NCI-H146 treated with DMSO at 0.1 percent for 48 hours (cell line): ENCODE measurements at regions not wholly inside any gene's neighbourhood (a gene's known extent, or its start where the extent isn't known, plus 50 kb on each side); places are given as distances from the start of the nearest gene placed in this dataset.
"Not testable (repeated sequence)": the region's sequence is repeated elsewhere in the genome, so short reads cannot be mapped to it uniquely, and the experiment has no call there.

Experiments used
- DNase-seq: peaks from one replicate; lab custom pipeline; 2025; ENCODE audit not compliant: unreplicated experiment; lab: John Stamatoyannopoulos, UW

DNA sequence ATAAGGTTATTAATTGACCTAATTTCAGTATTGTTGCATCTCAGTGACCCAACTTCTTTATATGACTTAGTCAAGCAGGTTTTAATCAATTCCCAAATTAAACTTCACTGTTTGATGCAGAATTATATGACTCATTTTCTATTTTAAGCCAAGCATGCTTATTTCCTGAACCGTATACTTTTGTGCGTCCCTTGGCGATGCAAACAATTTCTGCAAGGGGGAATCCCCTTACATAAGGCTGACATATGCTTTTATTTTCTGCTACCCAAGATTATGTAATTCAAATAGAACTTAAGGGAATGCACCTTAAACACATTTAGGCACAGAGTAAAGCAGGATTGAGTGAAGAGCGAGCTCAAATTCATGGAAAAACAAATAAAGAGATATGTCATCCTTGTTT lies 303.9 kb downstream of the PDCD6IP start:
- no peak for DNase-seq

DNA sequence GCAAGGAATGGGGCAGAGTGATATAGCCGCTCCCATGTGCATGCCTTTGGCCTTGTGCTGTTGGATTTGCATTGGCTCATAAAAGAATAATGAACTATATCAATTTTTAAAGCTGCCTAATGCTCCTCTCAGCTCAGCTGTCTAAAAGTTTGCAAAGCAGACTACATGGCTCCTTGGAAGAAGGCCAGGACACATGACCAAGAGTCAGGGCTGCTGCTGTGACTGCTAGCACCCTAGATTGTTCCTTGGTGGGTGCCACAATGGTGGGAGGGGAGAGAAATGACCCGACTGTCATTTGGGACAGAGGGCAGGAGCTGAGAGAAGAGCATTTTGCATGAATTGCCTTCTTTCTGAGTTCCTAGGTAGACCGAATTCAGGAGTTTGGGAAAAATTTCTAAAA lies 307.9 kb downstream of the PDCD6IP start:
- DNase-seq, result no peak

DNA sequence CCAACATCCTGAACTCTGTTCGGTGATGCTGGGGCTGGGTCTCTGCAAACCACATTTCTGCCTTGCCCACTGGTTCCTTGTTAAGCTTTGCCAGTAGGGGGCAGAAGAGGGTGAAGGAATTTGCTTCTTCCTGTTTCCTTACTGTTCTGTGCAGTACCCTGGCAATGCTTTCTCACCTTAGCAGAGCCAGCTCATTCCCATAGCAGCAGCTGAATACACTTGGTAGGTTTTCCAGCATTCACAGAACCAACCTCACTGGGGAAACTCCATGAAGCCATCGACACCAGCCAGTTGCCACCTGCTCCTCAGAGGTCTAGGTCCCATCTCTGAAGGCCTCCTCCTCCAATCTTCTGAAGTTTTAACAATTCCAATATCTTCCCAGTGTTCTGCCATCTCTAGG lies 308.4 kb downstream of the PDCD6IP start:
- DNase-seq, result peak; percentile 69

DNA sequence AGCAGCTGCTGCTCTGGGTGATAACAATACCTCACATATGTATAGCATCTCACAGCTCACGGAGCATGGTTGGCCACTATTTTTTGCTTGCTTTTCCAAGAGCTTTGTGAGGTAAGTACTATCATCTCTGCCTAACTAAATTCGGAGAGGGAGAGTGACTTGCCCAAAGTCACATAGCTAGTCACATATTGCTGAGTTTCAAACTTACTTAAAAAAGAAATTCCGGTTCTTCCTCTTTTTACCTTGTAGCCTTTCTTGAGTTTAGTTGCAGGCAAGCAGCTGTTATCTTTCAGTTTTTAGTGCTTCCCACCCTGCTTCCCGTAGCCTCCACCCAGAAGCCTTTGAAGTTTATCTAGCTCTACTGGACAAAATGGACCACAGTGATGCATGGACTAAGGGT lies 309.2 kb downstream of the PDCD6IP start:
- DNase-seq, result no peak

DNA sequence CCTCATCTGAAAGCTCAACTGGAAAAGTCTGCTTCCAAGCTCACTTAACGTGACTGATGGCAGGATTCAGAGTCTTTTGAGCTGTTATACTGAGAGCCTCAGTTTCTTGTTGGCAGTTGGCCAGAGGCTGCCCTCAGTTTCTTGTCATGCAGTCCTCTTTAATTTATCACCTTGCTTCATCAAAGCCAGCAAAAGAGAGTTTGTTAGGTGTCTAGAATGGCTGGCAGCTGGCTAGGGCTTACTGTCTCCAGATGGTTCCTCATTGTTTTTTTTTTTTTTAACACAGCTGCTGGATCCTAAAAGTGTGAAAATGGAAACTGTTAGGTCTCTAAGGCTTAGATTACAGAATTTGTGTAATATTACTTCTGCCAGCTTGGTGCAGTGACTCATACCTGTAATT lies 310.6 kb downstream of the PDCD6IP start:
- no peak for DNase-seq

DNA sequence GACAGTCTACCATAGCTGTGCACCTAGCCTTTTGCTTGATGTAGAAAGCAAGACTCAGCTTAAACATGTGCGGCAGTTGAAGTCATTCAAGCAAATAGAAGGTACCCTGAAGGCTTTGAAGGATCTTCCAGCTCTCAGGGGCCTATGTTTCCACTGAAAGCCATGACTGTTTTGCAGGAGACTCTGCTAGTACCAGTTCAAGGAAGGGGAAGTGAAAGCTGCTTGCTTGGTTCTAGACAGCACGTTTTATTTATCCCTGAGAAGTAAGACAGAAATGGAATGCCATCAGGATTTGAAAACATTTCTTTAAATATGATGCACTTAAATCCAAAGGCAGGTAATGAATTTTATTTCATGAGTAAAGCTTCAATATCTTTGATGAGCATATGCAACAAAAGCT lies 311.4 kb downstream of the PDCD6IP start:
- no peak for DNase-seq

DNA sequence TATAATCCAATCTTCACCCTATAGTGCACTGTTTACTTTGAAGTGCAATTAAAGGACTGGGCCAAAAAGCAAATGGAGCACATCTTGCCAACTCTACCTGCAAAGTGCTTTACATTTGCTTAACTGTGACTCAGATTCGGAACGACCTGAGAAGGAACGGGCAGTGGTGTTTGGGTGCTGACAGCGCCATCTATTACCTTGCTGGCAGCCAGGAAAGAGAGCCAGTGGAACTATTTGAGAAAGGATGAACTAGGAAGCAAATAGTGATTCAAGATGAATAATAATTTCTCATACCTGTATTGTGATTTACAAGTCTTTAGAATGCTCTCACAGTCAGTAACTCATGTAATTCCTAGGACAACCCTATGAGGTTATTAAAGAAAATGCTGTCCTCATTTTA lies 312.9 kb downstream of the PDCD6IP start:
- DNase-seq, result no peak

DNA sequence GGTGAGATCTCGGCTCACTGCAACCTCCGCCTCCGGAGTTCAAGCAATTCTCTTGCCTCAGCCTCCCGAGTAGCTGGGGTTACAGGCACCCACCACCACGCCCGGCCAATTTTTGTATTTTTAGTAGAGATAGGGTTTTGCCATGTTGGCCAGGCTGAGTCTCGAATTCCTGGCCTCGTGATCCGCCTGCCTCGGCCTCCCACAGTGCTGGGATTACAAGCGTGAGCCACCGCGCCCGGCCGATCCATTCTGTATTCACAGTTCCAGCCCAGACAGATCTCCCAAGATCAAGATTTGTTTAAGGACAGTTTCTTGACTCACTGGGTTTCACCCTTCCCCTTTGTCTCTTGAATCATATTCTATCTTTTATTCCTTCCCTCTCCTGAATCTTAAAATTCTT lies 313.8 kb downstream of the PDCD6IP start:
- not testable (repeated sequence) for DNase-seq

DNA sequence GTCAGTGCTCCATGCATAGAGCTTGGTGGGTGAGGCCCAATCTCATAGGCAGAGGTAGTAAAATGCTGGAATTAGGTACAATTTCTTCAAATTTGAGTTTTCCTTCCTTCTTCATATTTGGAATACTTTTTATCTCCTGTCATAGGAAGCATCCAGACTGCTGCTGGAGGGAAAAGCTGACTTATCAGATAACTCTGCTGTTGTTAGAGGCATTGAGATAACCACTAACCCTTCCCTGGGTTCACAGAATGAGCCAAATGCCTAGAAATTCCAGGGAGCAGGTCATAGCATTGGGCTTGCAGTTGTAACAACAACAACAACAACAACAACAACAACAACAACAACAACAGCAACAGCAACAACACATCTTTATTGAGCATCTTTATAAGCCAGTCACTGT lies 332.7 kb downstream of the PDCD6IP start:
- no peak for DNase-seq

DNA sequence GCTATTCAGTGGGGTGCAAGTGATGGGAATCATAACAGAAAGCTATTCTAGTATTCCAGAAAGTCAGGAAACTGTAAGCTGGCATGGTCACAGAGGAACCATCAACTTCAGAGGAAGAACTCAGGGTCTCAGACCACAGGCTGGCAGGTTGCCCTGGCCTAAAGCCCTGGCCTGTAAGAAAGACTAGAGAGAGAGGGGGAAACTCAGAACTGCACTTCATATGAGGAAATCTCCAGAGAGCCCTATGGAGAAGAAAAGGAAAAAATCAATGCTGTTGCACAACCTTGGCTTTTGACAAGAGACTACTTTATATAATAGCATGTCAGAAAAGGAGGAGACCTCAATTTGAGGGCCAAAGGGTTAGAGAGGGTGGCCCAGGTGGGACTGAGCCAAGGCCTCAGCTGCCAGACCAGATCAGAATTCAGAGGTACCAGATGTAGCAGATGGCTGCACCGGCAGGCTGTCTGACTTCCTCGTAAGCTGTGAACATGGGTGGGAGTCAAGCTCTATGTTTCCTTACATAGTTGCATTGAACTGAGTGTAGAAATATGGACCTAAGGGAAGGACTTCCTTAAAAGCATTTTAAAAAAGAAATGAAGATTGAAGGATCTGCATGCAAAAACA lies 333.8 kb downstream of the PDCD6IP start:
- no peak for DNase-seq

DNA sequence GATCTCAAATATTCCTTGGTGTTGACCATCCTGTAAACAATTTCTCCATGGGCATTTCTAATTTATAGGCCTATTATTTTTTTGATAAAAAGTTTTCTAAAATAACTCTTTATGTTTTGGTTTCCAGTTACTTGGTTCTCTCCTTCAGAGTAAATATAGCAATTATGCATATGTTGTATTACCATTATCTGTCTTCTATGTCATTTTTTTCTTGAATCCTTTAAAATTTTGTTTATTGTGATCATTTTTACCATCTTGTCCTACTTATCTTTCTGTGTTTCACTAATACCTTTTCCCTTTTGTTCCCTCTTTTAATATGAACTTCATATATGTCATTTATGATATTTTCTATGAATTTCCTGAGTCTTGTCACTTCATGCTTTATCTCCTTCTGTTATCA lies 341.1 kb downstream of the PDCD6IP start:
- no peak for DNase-seq

DNA sequence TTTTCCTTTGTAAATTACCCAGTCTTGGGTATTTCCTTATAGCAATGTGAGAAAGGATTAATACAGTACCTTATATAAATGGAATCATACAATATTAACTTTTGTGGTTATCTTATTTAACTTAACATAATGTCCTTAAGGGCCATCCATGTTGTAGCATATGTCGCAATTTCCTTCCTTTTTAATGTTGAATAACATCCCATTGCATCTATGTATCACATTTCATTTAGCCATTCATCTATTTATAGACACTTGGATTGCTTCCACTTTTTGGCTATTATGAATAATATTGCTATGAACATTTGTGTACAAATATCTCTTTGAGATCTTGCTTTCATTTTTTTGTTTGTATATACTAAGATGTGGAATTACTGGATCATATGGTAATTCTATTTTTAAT lies 342.2 kb downstream of the PDCD6IP start:
- DNase-seq, result no peak

DNA sequence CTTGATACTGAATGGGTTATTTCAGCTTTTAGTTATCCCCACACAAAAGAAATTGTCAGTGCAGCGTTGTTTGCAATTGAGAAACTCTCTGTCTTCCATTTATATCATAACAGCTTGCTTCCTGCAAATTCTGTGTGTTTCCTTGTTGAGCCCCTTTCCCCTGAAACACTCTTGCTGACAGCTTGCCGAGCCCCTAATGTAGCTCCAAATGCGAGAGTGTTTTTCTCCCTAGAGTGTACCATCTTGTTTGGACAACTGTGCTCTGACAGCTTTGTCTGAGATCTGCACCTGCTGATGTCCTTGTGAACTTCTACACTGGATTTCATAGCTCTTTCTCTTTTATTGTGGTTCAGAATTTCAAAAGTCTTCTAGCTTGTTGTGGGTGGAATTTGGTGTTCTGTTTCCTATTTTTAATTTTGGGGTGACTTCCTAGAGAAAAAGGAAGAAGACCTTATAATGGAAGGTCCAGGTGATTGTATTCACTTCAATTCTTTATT lies 343.5 kb downstream of the PDCD6IP start:
- peak; percentile 3 for DNase-seq

DNA sequence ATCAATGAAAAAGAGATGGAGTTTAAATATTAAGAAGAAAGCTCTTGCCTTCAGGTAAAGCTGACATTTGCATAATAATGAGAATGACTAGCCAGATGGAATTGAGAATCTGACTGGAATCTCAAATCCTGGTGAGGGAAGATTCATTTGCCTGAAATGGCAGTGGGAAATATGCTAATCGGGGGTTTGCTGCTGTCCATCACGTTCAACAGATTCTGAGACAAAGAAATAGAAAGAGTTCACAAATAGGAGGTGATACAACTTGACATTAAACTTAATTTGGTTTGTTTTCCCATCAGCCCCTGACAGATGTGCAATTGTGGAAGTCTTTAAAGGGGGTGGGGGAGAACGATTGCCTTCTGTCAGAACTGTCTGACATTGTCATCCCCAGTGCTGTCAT lies 347.4 kb downstream of the PDCD6IP start:
- DNase-seq, result no peak

DNA sequence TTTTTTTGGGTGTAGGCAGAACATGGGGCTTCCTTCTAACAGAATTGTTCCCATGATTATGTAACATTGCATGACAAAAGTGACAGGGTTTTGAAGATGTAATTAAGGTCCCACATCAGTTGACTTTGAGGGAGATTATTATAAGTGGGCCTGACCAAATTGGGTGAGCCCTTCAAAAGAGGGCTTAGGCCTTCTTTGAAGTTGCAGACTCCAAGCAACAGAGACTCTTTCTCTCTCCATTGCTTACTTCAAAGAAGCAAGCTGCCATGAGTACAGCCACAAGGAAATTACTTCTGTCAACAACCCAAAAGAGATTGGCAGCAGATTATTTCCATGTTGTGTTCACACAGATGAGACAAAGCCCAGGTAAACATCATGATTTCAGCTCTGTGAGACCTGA lies 348.2 kb downstream of the PDCD6IP start:
- DNase-seq, result no peak

DNA sequence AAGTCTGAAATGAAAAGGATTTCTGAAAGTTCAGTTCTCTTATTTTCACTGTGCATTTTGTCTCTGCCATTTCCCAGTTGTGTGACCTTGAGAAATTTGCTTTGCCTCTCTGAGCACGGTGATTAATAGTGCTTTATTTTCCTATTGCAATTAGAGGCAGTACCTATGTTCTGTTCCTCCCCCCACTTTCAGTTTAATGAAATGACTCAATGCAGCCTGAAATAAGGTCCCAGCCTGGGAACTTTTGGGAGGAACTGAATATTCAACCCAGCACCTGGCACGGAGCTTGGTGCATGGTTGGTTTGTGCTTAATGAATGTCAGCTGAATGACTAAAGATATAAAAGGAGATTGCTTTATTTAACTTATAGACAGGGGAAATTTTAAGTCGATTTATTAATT lies 352.6 kb downstream of the PDCD6IP start:
- DNase-seq, result no peak

DNA sequence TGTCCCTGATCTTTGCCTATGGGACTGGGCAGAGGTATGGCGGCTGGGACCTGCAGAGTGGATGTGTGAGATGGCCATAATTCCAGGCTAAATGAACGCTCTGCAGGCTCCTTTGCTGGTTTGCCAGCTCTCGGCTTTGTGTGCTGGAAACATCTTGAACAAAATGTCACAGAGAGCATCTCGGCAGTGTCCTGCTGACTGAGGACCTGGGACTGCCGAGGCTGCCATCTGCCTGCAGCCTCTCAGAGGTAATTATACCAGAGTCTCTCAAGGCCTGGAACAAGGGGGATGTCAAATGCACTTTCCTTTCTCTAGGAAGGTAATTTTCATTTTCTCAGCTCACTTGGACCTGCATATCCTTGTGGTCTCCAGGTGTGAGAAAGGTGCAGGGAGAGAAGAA lies 354.2 kb downstream of the PDCD6IP start:
- no peak for DNase-seq

DNA sequence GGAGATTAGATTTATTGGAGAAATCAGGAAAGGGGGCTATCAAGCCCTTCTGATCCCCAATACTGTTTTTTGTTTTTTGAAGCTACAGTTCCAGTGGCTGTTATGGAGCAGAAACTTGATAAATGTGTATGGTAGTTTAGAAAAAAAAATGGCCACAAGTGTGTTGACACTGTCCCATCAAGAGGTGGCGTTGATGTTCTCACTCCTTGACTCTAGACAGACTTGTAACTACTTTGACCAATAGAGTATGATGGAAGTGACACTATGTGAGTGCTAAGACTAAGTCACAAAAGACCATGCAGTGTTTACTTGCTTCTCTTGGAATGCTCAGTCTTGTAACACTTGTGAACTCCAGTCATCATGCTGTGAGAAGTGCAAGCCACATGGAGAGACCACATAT lies 356.7 kb downstream of the PDCD6IP start:
- DNase-seq, result no peak

DNA sequence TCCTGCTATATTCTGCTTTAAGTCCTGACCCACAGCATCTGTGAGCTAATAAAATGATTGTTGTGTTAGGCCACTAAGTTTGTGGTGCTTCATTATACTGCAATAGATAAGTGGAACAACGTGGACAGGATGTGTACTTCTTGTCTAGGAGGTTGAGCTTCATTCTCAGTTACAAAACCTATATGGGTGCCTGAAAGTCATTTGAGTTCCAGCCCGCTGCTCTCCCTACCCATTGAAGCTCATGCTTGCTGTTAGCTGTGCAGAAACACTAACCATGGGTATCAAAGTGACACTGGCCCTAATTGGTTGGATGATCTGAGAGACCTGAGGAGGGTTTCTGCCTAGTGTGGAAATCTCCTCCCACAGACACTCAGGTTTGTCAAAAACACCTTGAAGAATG lies 357.2 kb downstream of the PDCD6IP start:
- DNase-seq, result no peak

DNA sequence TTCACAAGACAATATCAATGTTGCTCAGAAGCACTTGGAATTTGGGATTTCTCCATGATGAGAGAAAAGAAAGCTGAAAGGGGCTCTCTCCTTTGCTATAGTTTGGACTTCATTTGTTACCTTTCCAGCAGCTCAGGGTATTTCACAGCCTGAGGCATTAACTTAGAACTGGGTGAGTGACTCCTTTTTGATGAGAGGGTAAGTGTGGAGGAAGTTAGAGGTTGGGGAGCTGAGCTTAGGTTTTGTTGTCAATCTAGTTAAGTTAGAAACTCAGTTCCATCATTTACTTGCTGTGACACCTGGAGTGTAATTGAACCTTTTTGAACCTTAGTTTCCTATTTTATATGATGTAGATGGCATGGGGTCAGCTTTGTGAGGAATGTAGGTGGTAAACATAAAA lies 359.1 kb downstream of the PDCD6IP start:
- no peak for DNase-seq

DNA sequence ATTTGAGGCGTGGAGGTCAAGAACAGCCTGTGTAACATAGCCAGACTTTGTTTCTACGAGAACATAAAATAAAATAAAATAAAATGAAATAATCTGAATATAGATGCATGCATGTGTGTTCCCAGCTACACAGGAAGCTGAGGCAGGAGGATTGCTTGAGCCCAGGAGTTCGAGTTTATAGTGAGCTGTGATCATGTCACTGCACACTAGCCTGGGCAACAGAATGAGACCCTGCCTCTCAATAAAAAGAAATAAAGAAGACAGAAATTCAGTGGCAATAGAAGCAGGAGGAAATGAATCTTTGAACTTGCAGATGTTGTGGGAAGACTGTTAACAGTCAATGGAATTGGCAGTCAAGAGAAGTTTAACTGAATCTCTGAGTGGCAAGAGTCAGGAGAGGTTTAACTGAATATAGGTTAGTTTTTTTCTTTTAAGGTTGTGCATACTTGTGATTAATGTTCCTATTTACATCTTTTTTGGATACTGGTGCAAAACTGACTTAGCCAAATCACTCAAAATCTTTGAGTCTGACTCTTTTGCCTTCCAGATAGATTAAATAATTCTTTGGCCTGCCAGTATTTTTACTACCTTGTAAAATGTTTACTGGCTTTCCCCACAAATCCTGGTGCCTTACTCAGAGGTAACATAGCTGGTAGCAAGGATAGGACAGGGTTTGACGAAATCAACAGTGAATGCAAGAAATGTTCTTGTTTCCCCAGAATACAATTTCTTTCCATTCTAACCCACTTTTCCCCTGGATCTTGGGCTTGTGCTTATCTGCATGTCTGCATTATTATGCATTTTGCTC lies 361.4 kb downstream of the PDCD6IP start:
- no peak for DNase-seq

DNA sequence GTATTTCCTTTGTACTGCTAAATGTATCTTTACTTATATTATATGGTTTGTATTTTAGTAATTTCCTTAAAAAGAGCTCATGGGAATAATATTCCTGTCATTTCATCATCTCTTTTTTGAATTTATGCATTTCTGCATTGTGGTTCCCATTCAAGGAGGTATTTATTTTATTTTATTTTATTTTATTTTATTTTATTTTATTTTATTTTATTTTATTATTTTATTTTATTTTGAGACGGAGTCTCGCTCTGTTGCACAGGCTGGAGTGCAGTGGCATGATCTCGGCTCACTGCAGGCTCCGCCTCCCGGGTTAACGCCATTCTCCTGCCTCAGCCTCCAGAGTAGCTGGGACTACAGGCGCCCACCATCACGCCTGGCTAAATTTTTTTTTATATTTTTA lies 371.2 kb downstream of the PDCD6IP start:
- DNase-seq, result not testable (repeated sequence)

DNA sequence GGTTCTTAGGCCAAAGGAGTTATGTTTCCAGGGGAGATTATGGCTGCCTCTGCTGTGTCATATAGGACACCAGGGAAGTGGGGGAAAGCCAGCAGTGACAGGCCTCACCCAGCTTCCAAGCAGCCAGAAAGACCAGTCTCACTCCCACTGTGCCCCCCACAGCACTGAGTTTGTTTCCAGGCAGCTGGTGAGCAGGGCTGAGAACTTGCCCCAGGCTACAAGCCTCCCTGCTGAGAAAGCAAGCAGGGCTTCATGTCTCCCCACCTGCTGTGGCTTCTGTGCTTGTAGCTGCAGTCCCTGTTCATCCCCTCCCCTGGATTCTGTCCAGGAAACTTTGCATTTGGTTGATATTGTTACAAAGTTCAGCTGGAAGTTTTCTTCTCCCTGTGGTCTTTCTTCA lies 376.3 kb downstream of the PDCD6IP start:
- DNase-seq, result peak; percentile 85
